ENCODE measurements at regions not wholly inside any gene's neighbourhood (a gene's known extent, or its start where the extent isn't known, plus 50 kb on each side); places are given as distances from the start of the nearest gene placed in this dataset.

- H3K4me1 ChIP-seq (ENCODE audit: control insufficient read depth, low read length), result no peaks in the 10 kb centered on the region
- no peaks in the 10 kb centered on the region for H3K79me2 ChIP-seq (ENCODE audit: control insufficient read depth, low read length)
- no peak for TF ChIP-seq CTCF (IDR thresholded peaks at IDR 0.05; ENCODE audit: low read depth, low read length, poor library complexity, severe bottlenecking)
- no peak for TF ChIP-seq EZH2phosphoT487 (IDR thresholded peaks at IDR 0.05; ENCODE audit: borderline replicate concordance, low read length)
Measured at GRCh38 chr6:23522792-23523547, 603.0 kb upstream of the NRSN1 start.

GRCh38 chr6:23523771-23524170 lies 602.2 kb upstream of the NRSN1 start:
- Histone ChIP-seq H3K27ac (ENCODE audit: low read depth, low read length) (no peak overlapping the region), H3K4me1 (ENCODE audit: control insufficient read depth, low read length) (no peaks in the 10 kb centered on the region), H3K4me3 (ENCODE audit: low read length) (no peak overlapping the region), H4K20me1 (ENCODE audit: control insufficient read depth, insufficient read depth, low read depth, low read length) (no peaks in the 10 kb centered on the region), H3K9me2 (replicated peaks; ENCODE audit: control insufficient read depth, low read length) (no peaks in the 10 kb centered on the region), H3K79me2 (ENCODE audit: control insufficient read depth, low read length) (no peaks in the 10 kb centered on the region), H3K36me3 (ENCODE audit: control insufficient read depth, low read length) (no peaks in the 10 kb centered on the region), H3K27me3 (ENCODE audit: control insufficient read depth, low read length) (no peaks in the 10 kb centered on the region), H3K9me3 (ENCODE audit: control insufficient read depth, insufficient read depth, low read length) (no peaks in the 10 kb centered on the region), H3F3A (ENCODE audit: control insufficient read depth, insufficient read depth) (no peaks in the 10 kb centered on the region), H3K4me2 (ENCODE audit: low read length) (no peak overlapping the region)
- TF ChIP-seq CTCF (IDR thresholded peaks at IDR 0.05; ENCODE audit: low read depth, low read length, poor library complexity, severe bottlenecking) (no peak), EZH2phosphoT487 (IDR thresholded peaks at IDR 0.05; ENCODE audit: borderline replicate concordance, low read length) (no peak)

More at GRCh38 chr6:23522792-23523547, 603.0 kb upstream of the NRSN1 start:
- Histone ChIP-seq H3K9me2 (replicated peaks; ENCODE audit: control insufficient read depth, low read length) (no peaks in the 10 kb centered on the region), H3K27ac (ENCODE audit: low read depth, low read length) (no peak overlapping the region), H3K4me2 (ENCODE audit: low read length) (no peak overlapping the region), H3K27me3 (ENCODE audit: control insufficient read depth, low read length) (no peaks in the 10 kb centered on the region), H3K9me3 (ENCODE audit: control insufficient read depth, insufficient read depth, low read length) (no peaks in the 10 kb centered on the region), H3K4me3 (ENCODE audit: low read length) (no peak overlapping the region), H3F3A (ENCODE audit: control insufficient read depth, insufficient read depth) (no peaks in the 10 kb centered on the region), H3K36me3 (ENCODE audit: control insufficient read depth, low read length) (no peaks in the 10 kb centered on the region), H4K20me1 (ENCODE audit: control insufficient read depth, insufficient read depth, low read depth, low read length) (no peaks in the 10 kb centered on the region)

GRCh38 chr6:23524548-23524947 lies 601.5 kb upstream of the NRSN1 start:
- no peak overlapping the region for H3K27ac ChIP-seq (ENCODE audit: low read depth, low read length)
- no peaks in the 10 kb centered on the region for H3K4me1 ChIP-seq (ENCODE audit: control insufficient read depth, low read length)

More at GRCh38 chr6:23524548-23524947, 601.5 kb upstream of the NRSN1 start:
- Histone ChIP-seq H3K27me3 (ENCODE audit: control insufficient read depth, low read length) (no peaks in the 10 kb centered on the region), H3K79me2 (ENCODE audit: control insufficient read depth, low read length) (no peaks in the 10 kb centered on the region), H3K36me3 (ENCODE audit: control insufficient read depth, low read length) (no peaks in the 10 kb centered on the region), H3F3A (ENCODE audit: control insufficient read depth, insufficient read depth) (no peaks in the 10 kb centered on the region), H3K9me2 (replicated peaks; ENCODE audit: control insufficient read depth, low read length) (no peaks in the 10 kb centered on the region), H3K4me2 (ENCODE audit: low read length) (no peak overlapping the region), H3K9me3 (ENCODE audit: control insufficient read depth, insufficient read depth, low read length) (no peaks in the 10 kb centered on the region), H4K20me1 (ENCODE audit: control insufficient read depth, insufficient read depth, low read depth, low read length) (no peaks in the 10 kb centered on the region), H3K4me3 (ENCODE audit: low read length) (no peak overlapping the region)
- TF ChIP-seq CTCF (IDR thresholded peaks at IDR 0.05; ENCODE audit: low read depth, low read length, poor library complexity, severe bottlenecking) (no peak), EZH2phosphoT487 (IDR thresholded peaks at IDR 0.05; ENCODE audit: borderline replicate concordance, low read length) (no peak)

Data from DOHH2 (cell line).